ENCODE measurements at regions not wholly inside any gene's neighbourhood (a gene's known extent, or its start where the extent isn't known, plus 50 kb on each side); places are given as distances from the start of the nearest gene placed in this dataset.
A peak's percentile ranks its signal among the peaks of the same experiment; 100 is the strongest.

DNA sequence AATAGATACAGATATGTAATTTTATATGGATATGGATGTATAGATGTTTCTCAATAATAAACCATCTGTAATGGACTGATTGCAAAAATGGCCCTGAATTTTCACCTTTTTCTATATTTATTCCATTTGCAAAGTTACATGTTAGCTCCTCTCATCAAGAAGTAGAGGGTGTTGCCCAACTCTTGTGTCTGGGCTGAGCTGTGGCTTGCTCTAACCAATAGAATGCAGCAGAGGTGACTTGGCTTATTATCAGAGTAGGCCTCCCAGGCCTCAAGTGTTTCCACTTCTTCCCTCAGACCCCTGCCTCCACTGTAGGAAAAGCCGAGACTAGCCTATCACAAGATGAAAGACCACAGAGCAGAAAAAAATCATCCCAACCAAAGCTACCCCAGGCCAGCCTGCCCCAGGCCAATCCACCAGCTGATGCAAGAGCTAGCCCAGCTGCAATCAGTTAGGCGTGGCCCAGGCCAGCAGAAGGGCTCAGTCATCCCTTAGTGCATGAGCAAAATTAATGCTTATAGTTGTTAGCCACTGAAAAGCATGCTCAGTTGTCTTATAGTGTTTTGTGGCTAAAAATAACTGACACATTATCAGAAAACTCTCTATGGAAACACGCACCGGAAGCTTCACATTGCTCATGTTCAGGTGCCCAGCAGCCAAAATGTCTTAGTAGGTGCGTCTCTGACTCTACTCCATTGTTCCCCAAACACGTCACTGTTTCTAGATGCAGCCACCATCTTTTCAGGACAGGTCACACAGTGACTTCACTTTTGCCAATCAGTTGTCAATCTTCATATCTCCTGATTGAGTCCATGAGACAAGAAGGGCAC is 464.0 kb downstream of the FBXO15 start:
- Mint-ChIP-seq H3K27ac (peak overlapping the region; percentile 67; the same call in 1 of the 2 replicates), H3K4me1 (peaks cover 5% of the 10 kb centered on the region), H3K9me3 (no peaks in the 10 kb centered on the region; the same call in 2 of the 3 replicates), H3K27me3 (ENCODE audit: insufficient read depth, low read depth, poor library complexity) (no peaks in the 10 kb centered on the region), H3K4me3 (no peak overlapping the region), H3K36me3 (ENCODE audit: low read depth) (no peaks in the 10 kb centered on the region)
- Histone ChIP-seq H3K36me3 (ENCODE audit: insufficient read depth) (no peaks in the 10 kb centered on the region), H3K27me3 (ENCODE audit: insufficient read depth) (no peaks in the 10 kb centered on the region), H3K27ac (ENCODE audit: low read depth) (no peak overlapping the region), H3K4me1 (ENCODE audit: insufficient read depth) (peaks cover 6% of the 10 kb centered on the region; the same call in 1 of the 2 replicates), H4K20me1 (replicated peaks; ENCODE audit: insufficient read depth) (no peaks in the 10 kb centered on the region), H3K9me2 (ENCODE audit: insufficient read depth) (no peaks in the 10 kb centered on the region), H3F3A (replicated peaks; ENCODE audit: low read depth) (no peaks in the 10 kb centered on the region), H3K4me2 (no peak overlapping the region), H3K4me3 (no peak overlapping the region), H2AFZ (no peak overlapping the region), H3K79me2 (replicated peaks; ENCODE audit: insufficient read depth) (no peaks in the 10 kb centered on the region)
- ATAC-seq: no peak
- DNase-seq (ENCODE audit: low spot score): no peak
- TF ChIP-seq CTCF (conservative IDR thresholded peaks at IDR 0.05; ENCODE audit: low read depth in 2 of 2) (no peak), ZNF331 (CRISPR knock-in tag; IDR thresholded peaks at IDR 0.05; ENCODE audit: low read depth) (no peak), EZH2phosphoT487 (IDR thresholded peaks at IDR 0.05; ENCODE audit: unreplicated experiment) (no peak), STAT1 (IDR thresholded peaks at IDR 0.05; ENCODE audit: unreplicated experiment) (no peak), ZNF462 (CRISPR knock-in tag; IDR thresholded peaks at IDR 0.05) (no peak), POLR2AphosphoS5 (IDR thresholded peaks at IDR 0.05; ENCODE audit: low read depth) (no peak), JUNB (IDR thresholded peaks at IDR 0.05; ENCODE audit: unreplicated experiment) (no peak), EZH2 (IDR thresholded peaks at IDR 0.05; ENCODE audit: low read depth, unreplicated experiment) (no peak), NANOG (IDR thresholded peaks at IDR 0.05; ENCODE audit: borderline replicate concordance) (no peak), ZNF114 (CRISPR knock-in tag; IDR thresholded peaks at IDR 0.05) (no peak), CREB1 (CRISPR knock-in tag; IDR thresholded peaks at IDR 0.05; ENCODE audit: low read depth) (no peak), REST (IDR thresholded peaks at IDR 0.05; ENCODE audit: unreplicated experiment) (no peak)
- TF ChIP-seq, protein P1, sequence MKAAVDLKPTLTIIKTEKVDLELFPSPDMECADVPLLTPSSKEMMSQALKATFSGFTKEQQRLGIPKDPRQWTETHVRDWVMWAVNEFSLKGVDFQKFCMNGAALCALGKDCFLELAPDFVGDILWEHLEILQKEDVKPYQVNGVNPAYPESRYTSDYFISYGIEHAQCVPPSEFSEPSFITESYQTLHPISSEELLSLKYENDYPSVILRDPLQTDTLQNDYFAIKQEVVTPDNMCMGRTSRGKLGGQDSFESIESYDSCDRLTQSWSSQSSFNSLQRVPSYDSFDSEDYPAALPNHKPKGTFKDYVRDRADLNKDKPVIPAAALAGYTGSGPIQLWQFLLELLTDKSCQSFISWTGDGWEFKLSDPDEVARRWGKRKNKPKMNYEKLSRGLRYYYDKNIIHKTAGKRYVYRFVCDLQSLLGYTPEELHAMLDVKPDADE (IDR thresholded peaks at IDR 0.05): no peak

Measured in GM23338 (cell line).